Stimulated activated CD8-positive, alpha-beta memory T cell treated with anti-CD3 and anti-CD28 coated beads, Interleukin-4, amount 100 ng/mL, for 48 hours (primary cell): ENCODE measurements at regions not wholly inside any gene's neighbourhood (a gene's known extent, or its start where the extent isn't known, plus 50 kb on each side); places are given as distances from the start of the nearest gene placed in this dataset.

ENCODE experiments used
- DNase-seq: peaks from one replicate; pipeline ENCODE4 v3.0.0-alpha.2; 2020

DNA sequence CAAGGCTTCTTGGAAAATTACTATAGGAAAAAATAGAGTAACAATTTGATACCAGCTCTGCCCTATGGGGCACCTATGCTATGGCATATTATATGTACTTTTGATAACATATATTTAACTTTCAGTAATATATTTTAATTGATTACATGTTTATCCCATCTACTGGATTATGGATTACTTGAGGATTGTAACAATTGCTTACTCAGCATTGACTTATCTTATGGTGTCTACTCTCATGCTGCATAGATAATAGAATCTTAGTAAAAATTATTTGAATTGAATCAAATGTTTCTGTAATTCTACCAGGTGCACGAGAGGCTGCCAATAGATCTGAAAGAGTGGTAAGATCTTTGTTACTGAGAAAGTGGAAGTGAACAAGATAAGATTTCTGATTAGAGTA lies 57.8 kb upstream of the CALCR start:
- DNase-seq = no peak

DNA sequence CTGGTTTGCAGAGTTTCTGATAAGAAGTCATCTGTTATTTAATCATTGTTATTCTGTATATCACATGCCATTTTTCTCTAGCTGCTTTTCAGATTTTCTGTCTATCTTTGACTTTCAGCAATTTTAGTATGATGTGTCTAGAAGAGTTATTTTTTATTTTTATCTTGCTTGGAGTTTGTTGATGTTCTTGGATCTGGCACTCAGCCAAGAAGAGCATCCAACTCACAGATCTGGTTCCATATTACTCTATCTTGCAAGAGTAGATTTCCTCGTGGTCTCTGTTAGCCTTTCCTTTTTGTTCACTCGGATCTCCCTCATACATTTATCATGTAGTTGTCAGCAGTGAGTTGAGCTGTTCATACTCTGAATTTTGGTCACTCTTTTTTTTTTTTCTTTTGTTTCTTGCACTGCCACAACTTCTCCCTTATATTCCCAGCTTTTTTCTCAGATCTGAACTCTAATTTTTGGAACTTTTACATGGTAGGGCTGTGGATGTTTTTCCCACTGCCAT lies 54.8 kb upstream of the CALCR start:
- no peak for DNase-seq

DNA sequence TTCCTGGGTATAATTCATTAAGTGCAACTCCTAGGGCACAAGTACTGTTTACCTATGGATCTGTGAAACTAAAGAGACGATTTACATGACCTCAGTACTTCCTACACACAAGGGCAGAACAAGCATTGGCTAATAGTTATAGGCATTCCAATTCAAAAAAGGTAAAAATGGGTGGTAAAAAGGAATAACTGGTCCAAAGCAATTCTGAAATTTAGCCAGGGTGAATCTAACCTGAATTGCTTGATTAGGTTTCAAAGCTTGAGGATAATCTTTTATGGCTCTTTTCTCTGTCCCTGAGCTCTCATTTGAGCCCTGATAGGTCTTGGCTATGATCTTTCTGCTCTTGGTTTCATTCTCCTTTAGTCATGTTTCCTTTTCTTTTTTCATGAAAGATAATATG lies 52.3 kb upstream of the CALCR start:
- no peak for DNase-seq
